GM21390 (cell line): ENCODE measurements at regions not wholly inside any gene's neighbourhood (a gene's known extent, or its start where the extent isn't known, plus 50 kb on each side); places are given as distances from the start of the nearest gene placed in this dataset.

Source experiments
- ATAC-seq: cut with Tn5 transposase; IDR thresholded peaks from one replicate; pipeline ENCODE4 v1.9.1; 2021; ENCODE audit not compliant: unreplicated experiment

DNA sequence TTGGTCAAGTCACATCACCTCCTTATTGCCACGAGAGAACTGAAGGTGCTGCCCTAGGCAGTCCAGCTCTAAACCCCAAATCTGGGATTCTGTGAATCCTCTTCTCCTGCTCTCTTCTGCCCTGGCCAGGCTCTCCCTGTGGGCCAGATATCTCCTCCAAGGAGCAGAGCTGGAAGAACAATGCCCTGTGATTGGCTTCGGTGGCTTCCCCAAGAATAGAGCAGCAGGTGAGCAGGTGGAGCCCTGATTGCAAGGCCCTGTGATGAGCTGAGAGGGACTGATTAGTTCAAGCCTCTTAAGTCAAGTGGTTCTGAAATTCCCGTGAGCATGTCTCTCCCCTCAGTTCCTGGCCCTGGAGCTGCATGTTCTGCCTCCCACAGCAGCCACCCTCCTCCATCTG is 175.3 kb upstream of the BRINP1 start:
- no peak for ATAC-seq

- ATAC-seq: no peak
Measured at GRCh38 chr9:119537138-119537537, 167.9 kb upstream of the BRINP1 start.

DNA sequence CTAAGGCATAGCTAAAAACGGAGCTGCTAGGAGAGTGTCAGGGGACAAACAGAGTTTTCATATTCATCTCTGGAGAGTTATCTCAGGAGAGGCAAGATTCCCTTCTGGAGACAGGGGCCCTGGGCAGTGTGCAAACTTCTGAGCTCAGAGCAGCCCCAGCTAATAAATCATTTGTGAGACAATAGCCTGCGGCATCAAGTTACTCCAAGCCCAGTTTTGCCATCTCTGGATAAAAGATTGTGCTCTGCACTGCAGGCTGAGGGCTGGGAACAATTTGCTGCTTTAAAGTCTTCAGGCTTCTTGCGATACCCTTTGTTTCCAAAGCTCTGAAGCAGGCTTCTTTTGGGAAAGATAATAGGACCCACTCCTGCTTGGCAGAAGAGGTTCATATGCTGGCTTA is 164.3 kb upstream of the BRINP1 start:
- no peak for ATAC-seq

- ATAC-seq: no peak
Measured at GRCh38 chr9:119526698-119527097, 157.5 kb upstream of the BRINP1 start.

DNA sequence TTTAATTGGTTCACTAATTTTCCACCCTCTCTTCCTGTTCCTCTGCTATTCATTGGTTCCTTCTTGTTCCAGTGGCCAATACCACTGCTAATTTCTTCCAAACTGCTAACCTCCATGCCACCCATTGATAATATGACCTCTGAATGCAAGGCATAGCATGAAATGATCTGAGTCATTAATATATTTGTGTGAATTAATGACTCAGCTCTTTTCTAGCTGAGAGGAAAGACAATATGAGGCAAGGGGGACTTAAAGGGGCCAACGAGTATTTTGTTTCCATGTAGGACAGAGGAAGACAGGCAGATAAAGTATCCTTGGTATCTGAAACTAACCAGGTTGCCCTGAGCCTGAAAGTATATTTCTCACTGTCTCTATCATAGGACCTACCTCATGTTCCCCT is 154.3 kb upstream of the BRINP1 start:
- ATAC-seq: no peak

DNA sequence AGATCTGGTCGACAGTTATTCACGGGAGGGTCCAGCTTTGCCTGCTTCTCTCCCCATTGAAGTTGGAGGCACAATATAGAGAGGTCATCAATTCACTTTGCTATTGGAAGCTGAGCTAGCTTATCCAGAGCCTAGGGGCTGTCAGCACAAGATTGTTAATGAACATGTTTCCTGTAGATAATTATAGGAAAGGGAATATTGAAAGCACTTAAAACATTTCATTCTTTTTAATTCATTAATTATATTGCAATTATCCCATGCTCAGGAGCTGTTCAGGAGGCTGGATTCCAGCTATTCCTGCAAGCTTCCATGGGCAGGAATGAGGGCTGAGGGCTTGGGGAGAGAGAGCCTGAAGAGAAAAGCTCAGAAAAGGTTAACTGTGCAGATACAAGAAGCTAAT is 153.1 kb upstream of the BRINP1 start:
- no peak for ATAC-seq

GRCh38 chr9:119509291-119509905 is 140.2 kb upstream of the BRINP1 start:
- ATAC-seq: no peak

DNA sequence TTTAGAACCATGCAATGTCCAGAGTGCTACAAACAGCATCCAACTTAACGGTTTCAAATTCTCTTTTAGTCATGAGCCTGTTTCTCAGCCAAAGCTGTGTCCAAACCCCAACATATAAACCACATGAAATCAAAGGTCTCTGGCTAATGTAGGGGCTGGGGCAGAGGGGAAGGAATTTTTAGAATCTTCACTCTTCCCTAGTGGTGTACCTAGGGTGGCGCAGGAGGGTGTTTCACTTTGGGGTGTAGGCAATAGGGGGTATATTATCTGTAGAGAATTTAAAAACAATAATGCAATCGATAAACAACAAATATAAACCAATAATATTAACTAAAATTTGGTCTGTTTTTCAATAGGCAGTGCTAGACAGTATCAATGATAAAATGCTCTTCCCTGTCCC is 132.1 kb upstream of the BRINP1 start:
- ATAC-seq: no peak

GRCh38 chr9:119500072-119500771 is 131.0 kb upstream of the BRINP1 start:
- ATAC-seq: no peak

- ATAC-seq: no peak
Measured at GRCh38 chr9:119487118-119487827, 118.0 kb upstream of the BRINP1 start.

- no peak for ATAC-seq
Measured at GRCh38 chr9:119483153-119483552, 113.9 kb upstream of the BRINP1 start.

GRCh38 chr9:119477197-119477596 is 108.0 kb upstream of the BRINP1 start:
- no peak for ATAC-seq

DNA sequence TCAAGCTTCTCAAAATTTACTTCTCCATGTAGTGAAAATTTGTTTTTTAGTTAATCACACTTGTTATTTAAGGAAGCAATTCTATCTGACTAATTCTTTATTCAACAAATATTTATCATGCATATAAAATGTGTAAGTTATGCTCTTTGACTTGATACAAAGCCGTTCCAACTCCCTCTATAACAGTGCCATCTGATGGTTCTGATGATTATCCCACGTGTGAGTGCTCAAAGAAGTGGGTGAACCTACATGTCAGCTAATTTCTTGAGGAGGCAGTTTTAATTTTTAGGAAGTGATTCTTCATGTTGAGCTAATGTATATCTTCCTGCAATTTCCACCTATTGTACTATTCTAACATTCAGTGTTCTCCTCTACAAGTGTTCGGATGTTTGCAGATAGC is 88.8 kb upstream of the BRINP1 start:
- no peak for ATAC-seq

DNA sequence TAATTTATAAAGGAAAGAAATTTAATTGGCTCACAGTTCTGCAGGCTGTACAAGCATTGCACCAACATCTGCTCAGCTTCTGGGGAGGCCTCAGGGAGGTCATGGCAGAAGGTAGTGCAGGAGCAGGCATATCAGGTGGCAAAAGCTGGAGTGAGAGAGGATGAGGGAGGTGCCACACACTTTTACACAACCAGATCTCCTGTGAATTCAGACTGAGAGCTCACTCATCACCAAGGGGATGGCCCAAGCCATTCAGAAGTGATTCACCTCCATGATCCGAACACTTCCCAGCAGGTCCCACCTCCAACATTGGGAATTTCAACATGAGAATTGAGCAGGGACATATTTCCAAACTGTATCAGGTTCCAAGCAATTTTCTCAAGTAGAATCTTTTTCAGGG is 84.7 kb upstream of the BRINP1 start:
- ATAC-seq: no peak

- no peak for ATAC-seq
Measured at GRCh38 chr9:119453490-119453911, 84.3 kb upstream of the BRINP1 start.

GRCh38 chr9:119451426-119451825 is 82.2 kb upstream of the BRINP1 start:
- ATAC-seq: no peak

- no peak for ATAC-seq
Measured at GRCh38 chr9:119443179-119443578, 73.9 kb upstream of the BRINP1 start.

DNA sequence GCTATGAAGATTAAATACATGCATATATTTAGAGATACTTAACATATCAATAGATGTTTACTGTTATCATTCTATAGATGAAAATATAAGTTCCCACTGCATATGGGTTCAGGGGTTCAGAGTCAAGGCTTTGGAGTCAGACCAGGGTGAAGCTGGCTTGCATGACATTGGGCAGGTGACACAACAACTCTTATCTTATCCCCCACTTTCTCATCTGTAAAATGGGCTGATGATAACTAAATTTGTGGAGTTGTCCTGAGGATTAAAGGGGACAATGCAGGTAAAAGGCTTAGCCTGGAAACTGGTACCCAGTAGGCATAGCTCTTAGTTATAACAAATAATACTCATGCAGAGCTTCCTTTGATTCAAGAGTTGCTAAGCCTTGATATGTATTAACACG is 72.6 kb upstream of the BRINP1 start:
- ATAC-seq: no peak

DNA sequence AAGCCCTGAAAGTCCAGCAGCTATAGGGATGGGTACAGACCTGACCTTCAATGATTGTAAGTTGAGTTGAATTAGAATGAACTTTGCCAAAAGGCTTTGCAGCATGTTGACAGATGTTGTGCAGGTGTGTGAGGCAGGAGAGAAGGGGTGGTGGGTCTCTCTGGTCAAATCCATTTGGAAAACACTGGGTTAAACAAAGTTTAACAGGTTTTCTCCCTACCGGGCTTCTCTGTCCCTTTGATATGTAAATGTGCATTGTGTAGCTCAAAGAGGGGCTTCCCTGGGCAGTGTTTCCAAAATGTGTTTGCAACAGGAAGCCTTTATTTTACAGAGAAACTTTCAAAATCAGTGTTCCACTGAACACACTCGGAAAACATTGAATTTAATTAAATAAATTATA is 72.1 kb upstream of the BRINP1 start:
- no peak for ATAC-seq

DNA sequence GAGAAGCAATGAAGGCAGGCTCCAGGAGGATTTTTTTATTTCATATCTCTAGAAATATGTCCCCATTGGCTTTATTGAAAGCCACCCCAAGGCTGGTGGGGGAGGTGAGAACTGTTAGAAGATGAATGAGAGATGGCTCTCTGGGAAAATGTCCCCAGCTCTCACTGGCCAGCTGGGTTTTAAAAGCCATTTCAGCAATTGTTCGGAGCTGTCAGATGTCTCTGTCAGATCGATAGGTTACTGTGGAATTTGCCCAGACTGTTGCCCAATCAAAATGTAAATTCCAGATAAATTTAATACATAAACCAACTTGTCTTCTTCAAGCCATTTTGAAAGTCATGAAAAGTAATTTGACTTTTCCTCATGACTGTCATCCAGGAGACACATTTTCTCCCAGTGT is 67.0 kb upstream of the BRINP1 start:
- no peak for ATAC-seq

DNA sequence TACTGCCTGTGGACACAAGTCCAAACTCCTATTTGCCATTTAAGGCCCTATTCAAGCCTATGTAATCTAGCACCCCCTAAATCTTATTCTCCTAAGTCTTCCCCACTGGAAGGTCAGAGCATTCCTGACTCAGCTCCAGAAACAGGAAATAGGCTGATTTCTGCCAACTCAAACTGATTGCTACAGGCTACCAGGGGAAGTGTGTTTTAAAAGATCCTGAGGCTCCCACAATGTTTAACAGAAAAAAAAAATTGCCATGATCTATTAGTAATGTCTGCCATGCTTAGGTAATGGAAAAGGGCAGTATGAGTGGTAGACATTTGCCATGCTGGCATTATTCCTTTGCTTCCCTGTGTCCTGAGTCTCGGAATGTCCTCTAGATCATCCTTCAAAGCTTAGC is 65.8 kb upstream of the BRINP1 start:
- ATAC-seq: no peak

DNA sequence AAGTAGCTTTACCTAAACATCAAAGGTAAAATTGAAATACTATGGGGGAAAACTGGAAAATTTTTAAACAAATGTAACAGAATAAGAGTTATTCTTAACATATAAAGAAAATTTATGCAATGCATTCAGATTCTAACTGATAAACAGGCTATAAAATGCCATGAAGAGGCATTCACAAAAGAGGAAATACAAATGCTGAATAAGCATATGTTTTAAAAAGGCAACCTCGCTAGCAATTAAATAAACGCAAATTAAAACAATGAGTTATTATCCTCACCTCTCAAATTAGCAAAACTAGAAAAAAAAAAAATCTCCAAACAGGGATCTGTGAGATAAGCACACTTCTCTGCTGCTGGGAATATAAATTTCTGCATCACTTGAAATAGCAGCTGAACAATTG is 63.2 kb upstream of the BRINP1 start:
- no peak for ATAC-seq
